ENCODE measurements at regions not wholly inside any gene's neighbourhood (a gene's known extent, or its start where the extent isn't known, plus 50 kb on each side); places are given as distances from the start of the nearest gene placed in this dataset.

DNA sequence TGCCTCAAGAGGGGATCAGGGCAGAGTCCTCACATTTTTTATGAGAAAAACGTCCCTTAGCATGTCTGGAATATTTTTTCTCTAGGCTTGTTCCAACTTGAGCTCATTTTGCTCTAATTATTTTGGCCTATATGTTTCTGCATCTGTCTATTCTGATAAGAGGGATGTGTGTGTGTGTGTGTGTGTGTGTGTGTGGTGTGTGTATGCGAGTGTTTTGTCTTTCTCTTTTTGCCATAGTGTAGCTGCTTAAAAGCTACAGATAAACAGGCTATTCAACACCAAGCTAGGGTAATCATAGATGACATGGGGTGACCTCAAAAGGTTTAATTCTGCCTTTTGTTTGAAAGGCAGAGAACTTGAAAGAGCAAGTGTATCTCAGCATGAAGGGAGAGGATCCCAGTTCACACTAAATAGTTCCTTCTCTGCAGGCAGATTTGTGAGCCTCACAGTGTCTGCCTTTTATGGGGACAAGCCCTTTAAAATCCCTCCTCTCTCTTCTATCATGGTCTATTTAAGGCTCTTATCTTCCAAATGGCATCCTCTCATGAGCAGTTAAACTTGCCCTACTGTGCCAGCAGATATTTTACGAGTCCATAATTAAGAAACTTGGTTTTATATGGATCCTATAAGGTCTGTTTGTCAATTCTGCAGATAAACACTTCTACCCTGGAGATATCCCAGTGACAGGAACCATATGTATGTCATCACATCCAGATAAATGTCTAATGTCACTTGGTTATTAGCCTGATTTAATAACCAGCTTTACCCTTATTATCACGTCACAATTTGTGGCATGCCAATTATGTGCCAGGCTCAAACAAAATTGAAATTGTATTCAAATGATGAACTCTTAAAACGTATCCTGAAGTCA, 202.9 kb upstream of the MTPN start:
- H3K36me3 Mint-ChIP-seq, result no peaks in the 10 kb centered on the region
- no peaks in the 10 kb centered on the region for H3K36me3 ChIP-seq (ENCODE audit: control insufficient read depth, insufficient read depth, low read length)
- TF ChIP-seq, protein P1, sequence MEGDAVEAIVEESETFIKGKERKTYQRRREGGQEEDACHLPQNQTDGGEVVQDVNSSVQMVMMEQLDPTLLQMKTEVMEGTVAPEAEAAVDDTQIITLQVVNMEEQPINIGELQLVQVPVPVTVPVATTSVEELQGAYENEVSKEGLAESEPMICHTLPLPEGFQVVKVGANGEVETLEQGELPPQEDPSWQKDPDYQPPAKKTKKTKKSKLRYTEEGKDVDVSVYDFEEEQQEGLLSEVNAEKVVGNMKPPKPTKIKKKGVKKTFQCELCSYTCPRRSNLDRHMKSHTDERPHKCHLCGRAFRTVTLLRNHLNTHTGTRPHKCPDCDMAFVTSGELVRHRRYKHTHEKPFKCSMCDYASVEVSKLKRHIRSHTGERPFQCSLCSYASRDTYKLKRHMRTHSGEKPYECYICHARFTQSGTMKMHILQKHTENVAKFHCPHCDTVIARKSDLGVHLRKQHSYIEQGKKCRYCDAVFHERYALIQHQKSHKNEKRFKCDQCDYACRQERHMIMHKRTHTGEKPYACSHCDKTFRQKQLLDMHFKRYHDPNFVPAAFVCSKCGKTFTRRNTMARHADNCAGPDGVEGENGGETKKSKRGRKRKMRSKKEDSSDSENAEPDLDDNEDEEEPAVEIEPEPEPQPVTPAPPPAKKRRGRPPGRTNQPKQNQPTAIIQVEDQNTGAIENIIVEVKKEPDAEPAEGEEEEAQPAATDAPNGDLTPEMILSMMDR (IDR thresholded peaks at IDR 0.05), result no peak
- H3K4me3 ChIP-seq (ENCODE audit: low read length), result no peak overlapping the region
- H3K4me1 ChIP-seq (ENCODE audit: control insufficient read depth, insufficient read depth, low read length), result no peaks in the 10 kb centered on the region
- H3K4me3 Mint-ChIP-seq, result no peak overlapping the region
- WGBS (ENCODE audit: insufficient coverage), result 68% methylated on average over 5 of the region's 5 CpGs
- H3K27me3 ChIP-seq (ENCODE audit: control insufficient read depth, insufficient read depth, low read length), result no peaks in the 10 kb centered on the region
- H3K27ac ChIP-seq (ENCODE audit: low read length), result no peak overlapping the region
- H3K4me1 Mint-ChIP-seq, result peaks cover 5 to 15% of the 10 kb centered on the region in 2 donors
- ATAC-seq, result no peak
- H3K27ac Mint-ChIP-seq, result no peak overlapping the region
- peaks cover 2 to 8% of the 10 kb centered on the region in 2 donors for H3K9me3 Mint-ChIP-seq
- no peaks in the 10 kb centered on the region for H3K27me3 Mint-ChIP-seq (ENCODE audit: low read depth in 2 of 2)
- no peaks in the 10 kb centered on the region for H3K9me3 ChIP-seq (ENCODE audit: control insufficient read depth, insufficient read depth, low read length)
- no peak for DNase-seq
- intact Hi-C loops (cut with micrococcal nuclease), result no loop called here

DNA sequence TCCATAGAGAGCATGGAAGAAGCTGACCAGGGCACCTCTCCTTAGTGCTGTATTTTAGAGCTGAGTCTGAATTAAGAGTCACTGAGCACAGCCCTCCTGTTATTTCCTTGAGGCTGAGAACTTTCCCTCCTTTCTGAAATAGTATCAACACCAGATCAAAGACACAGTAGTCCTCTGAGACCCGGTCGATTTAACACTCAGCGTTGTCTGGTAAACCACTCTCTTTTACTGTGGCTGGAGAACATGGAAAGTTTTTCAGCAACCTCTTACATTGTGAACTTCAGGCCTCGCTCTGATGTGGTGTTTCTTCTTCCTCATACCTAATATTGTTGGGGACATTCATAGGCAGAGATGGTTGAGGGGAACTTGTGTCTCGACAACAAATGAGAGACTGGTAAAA, 202.0 kb upstream of the MTPN start:
- Histone ChIP-seq H3K27me3 (ENCODE audit: control insufficient read depth, insufficient read depth, low read length) (no peaks in the 10 kb centered on the region), H3K27ac (ENCODE audit: low read length) (no peak overlapping the region), H3K4me1 (ENCODE audit: control insufficient read depth, insufficient read depth, low read length) (no peaks in the 10 kb centered on the region), H3K36me3 (ENCODE audit: control insufficient read depth, insufficient read depth, low read length) (no peaks in the 10 kb centered on the region), H3K4me3 (ENCODE audit: low read length) (no peak overlapping the region), H3K9me3 (ENCODE audit: control insufficient read depth, insufficient read depth, low read length) (no peaks in the 10 kb centered on the region)
- no peak overlapping the region for H3K4me3 Mint-ChIP-seq
- H3K27ac Mint-ChIP-seq, result no peak overlapping the region
- 21% methylated on average over 3 of the region's 5 CpGs for WGBS (ENCODE audit: insufficient coverage)
- H3K27me3 Mint-ChIP-seq (ENCODE audit: low read depth in 2 of 2), result no peaks in the 10 kb centered on the region
- H3K9me3 Mint-ChIP-seq, result peaks cover 2 to 8% of the 10 kb centered on the region in 2 donors
- no peaks in the 10 kb centered on the region for H3K36me3 Mint-ChIP-seq
- peaks cover 5 to 21% of the 10 kb centered on the region in 2 donors for H3K4me1 Mint-ChIP-seq
- TF ChIP-seq, protein P1 (IDR thresholded peaks at IDR 0.05), result no peak
- DNase-seq (peak in 1 of 2 donors; percentile 3), ATAC-seq (no peak)
- intact Hi-C loops (cut with micrococcal nuclease), result no loop called here

DNA sequence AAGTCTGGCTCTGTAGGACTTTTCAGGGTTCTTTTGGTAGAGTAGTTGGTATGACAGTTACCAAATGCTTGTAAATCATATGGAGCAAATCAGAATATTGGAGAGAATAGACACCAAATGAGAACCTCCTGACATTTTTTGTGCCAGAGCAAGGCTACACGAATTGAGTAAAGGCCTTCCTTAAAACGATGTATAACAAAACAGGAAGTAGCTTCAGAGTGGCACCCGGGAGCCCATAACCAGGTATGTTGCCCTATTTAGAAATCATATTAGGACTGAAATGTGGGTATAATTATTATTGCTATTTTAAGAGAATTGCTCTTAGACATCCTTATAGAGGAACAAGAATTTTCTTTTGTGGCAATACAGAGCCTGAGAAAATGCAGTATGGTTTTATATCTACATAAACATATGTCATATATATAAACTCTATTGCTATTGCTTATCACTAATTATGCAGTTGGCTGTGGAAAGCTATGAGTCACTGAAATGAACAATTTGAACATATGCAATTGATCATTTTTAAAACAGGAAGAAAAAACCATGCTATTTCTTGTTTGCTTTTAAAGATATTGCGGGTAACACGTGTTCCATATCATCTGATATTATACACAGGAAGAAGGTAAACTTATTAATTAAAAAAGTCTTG, 197.4 kb upstream of the MTPN start:
- H3K36me3 ChIP-seq (ENCODE audit: control insufficient read depth, insufficient read depth, low read length), result no peaks in the 10 kb centered on the region
- 52% methylated on average over 3 of the region's 5 CpGs for WGBS (ENCODE audit: insufficient coverage)
- H3K9me3 Mint-ChIP-seq, result no peaks in the 10 kb centered on the region
- H3K27ac ChIP-seq (ENCODE audit: low read length), result no peak overlapping the region
- H3K27me3 Mint-ChIP-seq (ENCODE audit: low read depth in 2 of 2), result no peaks in the 10 kb centered on the region
- intact Hi-C loops (cut with micrococcal nuclease), result loop anchor here (1.0 kb wide), 1 partner anchor 26 kb away; no protein-coding TSS in a partner anchor
- H3K27ac Mint-ChIP-seq, result no peak overlapping the region
- no peaks in the 10 kb centered on the region for H3K36me3 Mint-ChIP-seq
- ATAC-seq (no peak), DNase-seq (no peak)
- H3K4me3 ChIP-seq (ENCODE audit: low read length), result no peak overlapping the region
- H3K4me1 ChIP-seq (ENCODE audit: control insufficient read depth, insufficient read depth, low read length), result no peaks in the 10 kb centered on the region
- peaks cover 0 to 8% of the 10 kb centered on the region in 2 donors for H3K4me1 Mint-ChIP-seq
- no peaks in the 10 kb centered on the region for H3K9me3 ChIP-seq (ENCODE audit: control insufficient read depth, insufficient read depth, low read length)
- no peak overlapping the region for H3K4me3 Mint-ChIP-seq
- no peaks in the 10 kb centered on the region for H3K27me3 ChIP-seq (ENCODE audit: control insufficient read depth, insufficient read depth, low read length)
- TF ChIP-seq, protein P1 (IDR thresholded peaks at IDR 0.05), result no peak

Measured in natural killer cell (primary cell).